ENCODE measurements at regions not wholly inside any gene's neighbourhood (a gene's known extent, or its start where the extent isn't known, plus 50 kb on each side); places are given as distances from the start of the nearest gene placed in this dataset.

DNA sequence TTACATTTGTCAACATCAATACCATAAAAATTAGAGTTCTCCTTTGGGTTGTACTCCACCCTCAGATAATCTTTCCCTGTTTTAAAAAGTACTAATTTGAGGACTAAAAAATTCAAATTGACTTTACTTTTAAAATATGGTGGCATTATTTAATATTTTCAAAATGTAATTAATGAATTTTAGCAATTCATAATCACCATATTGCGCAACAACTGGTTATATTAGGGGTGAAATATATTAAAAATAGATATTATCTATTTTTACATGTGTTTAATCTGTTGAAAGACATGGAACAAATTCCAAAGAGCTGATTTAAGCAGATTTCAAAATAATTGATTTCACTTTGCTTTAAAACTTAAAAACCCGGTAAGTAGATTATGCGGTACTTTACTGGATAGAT, 236.6 kb upstream of the NOL4 start:
- TF ChIP-seq, protein P1, sequence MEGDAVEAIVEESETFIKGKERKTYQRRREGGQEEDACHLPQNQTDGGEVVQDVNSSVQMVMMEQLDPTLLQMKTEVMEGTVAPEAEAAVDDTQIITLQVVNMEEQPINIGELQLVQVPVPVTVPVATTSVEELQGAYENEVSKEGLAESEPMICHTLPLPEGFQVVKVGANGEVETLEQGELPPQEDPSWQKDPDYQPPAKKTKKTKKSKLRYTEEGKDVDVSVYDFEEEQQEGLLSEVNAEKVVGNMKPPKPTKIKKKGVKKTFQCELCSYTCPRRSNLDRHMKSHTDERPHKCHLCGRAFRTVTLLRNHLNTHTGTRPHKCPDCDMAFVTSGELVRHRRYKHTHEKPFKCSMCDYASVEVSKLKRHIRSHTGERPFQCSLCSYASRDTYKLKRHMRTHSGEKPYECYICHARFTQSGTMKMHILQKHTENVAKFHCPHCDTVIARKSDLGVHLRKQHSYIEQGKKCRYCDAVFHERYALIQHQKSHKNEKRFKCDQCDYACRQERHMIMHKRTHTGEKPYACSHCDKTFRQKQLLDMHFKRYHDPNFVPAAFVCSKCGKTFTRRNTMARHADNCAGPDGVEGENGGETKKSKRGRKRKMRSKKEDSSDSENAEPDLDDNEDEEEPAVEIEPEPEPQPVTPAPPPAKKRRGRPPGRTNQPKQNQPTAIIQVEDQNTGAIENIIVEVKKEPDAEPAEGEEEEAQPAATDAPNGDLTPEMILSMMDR (conservative IDR thresholded peaks at IDR 0.05; ENCODE audit: low read depth in 2 of 2), result no peak
- TF ChIP-seq POLR2AphosphoS5 (IDR thresholded peaks at IDR 0.05; ENCODE audit: low read depth) (no peak), ZNF114 (CRISPR knock-in tag; IDR thresholded peaks at IDR 0.05) (no peak), EZH2 (IDR thresholded peaks at IDR 0.05; ENCODE audit: low read depth, unreplicated experiment) (no peak), JUNB (IDR thresholded peaks at IDR 0.05; ENCODE audit: unreplicated experiment) (no peak)
- TF ChIP-seq, protein P2, sequence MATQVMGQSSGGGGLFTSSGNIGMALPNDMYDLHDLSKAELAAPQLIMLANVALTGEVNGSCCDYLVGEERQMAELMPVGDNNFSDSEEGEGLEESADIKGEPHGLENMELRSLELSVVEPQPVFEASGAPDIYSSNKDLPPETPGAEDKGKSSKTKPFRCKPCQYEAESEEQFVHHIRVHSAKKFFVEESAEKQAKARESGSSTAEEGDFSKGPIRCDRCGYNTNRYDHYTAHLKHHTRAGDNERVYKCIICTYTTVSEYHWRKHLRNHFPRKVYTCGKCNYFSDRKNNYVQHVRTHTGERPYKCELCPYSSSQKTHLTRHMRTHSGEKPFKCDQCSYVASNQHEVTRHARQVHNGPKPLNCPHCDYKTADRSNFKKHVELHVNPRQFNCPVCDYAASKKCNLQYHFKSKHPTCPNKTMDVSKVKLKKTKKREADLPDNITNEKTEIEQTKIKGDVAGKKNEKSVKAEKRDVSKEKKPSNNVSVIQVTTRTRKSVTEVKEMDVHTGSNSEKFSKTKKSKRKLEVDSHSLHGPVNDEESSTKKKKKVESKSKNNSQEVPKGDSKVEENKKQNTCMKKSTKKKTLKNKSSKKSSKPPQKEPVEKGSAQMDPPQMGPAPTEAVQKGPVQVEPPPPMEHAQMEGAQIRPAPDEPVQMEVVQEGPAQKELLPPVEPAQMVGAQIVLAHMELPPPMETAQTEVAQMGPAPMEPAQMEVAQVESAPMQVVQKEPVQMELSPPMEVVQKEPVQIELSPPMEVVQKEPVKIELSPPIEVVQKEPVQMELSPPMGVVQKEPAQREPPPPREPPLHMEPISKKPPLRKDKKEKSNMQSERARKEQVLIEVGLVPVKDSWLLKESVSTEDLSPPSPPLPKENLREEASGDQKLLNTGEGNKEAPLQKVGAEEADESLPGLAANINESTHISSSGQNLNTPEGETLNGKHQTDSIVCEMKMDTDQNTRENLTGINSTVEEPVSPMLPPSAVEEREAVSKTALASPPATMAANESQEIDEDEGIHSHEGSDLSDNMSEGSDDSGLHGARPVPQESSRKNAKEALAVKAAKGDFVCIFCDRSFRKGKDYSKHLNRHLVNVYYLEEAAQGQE (IDR thresholded peaks at IDR 0.05; ENCODE audit: unreplicated experiment), result no peak

Data from GM23338 (cell line).